ENCODE measurements at regions not wholly inside any gene's neighbourhood (a gene's known extent, or its start where the extent isn't known, plus 50 kb on each side); places are given as distances from the start of the nearest gene placed in this dataset.

- no peak for DNase-seq (ENCODE audit: low read depth)
Measured at GRCh38 chr4:104964410-104965175, 182.1 kb upstream of the TET2 start.

- no peak for DNase-seq (ENCODE audit: low read depth)
Measured at GRCh38 chr4:104966349-104967033, 180.2 kb upstream of the TET2 start.

- DNase-seq (ENCODE audit: low read depth): no peak
Measured at GRCh38 chr4:104967034-104967401, 179.7 kb upstream of the TET2 start.

- DNase-seq (ENCODE audit: low read depth): no peak
Measured at GRCh38 chr4:104969394-104970082, 177.1 kb upstream of the TET2 start.

- no peak for DNase-seq (ENCODE audit: low read depth)
Measured at GRCh38 chr4:104971462-104971861, 175.2 kb upstream of the TET2 start.

GRCh38 chr4:104973708-104974107 is 173.0 kb upstream of the TET2 start:
- DNase-seq (ENCODE audit: low read depth): no peak

- DNase-seq (ENCODE audit: low read depth): no peak
Measured at GRCh38 chr4:104975617-104976016, 171.1 kb upstream of the TET2 start.

GRCh38 chr4:104976262-104976661 is 170.4 kb upstream of the TET2 start:
- no peak for DNase-seq (ENCODE audit: low read depth)

- no peak for DNase-seq (ENCODE audit: low read depth)
Measured at GRCh38 chr4:104979083-104979760, 167.5 kb upstream of the TET2 start.

- DNase-seq (ENCODE audit: low read depth): no peak
Measured at GRCh38 chr4:104983615-104984179, 163.0 kb upstream of the TET2 start.

GRCh38 chr4:104986306-104986705 is 160.4 kb upstream of the TET2 start:
- DNase-seq (ENCODE audit: low read depth): no peak

GRCh38 chr4:104989371-104989770 is 157.3 kb upstream of the TET2 start:
- no peak for DNase-seq (ENCODE audit: low read depth)

- no peak for DNase-seq (ENCODE audit: low read depth)
Measured at GRCh38 chr4:105002278-105002677, 144.4 kb upstream of the TET2 start.

- DNase-seq (ENCODE audit: low read depth): no peak
Measured at GRCh38 chr4:105014234-105014633, 132.4 kb upstream of the TET2 start.

GRCh38 chr4:105014635-105015034 is 132.0 kb upstream of the TET2 start:
- DNase-seq (ENCODE audit: low read depth): no peak

- no peak for DNase-seq (ENCODE audit: low read depth)
Measured at GRCh38 chr4:105015750-105016149, 130.9 kb upstream of the TET2 start.

- no peak for DNase-seq (ENCODE audit: low read depth)
Measured at GRCh38 chr4:105022811-105023667, 123.6 kb upstream of the TET2 start.

- DNase-seq (ENCODE audit: low read depth): no peak
Measured at GRCh38 chr4:105023668-105024055, 123.0 kb upstream of the TET2 start.

GRCh38 chr4:105025263-105026017 is 121.2 kb upstream of the TET2 start:
- no peak for DNase-seq (ENCODE audit: low read depth)

GRCh38 chr4:105036991-105037390 is 109.7 kb upstream of the TET2 start:
- no peak for DNase-seq (ENCODE audit: low read depth)

GRCh38 chr4:105042451-105042850 is 104.2 kb upstream of the TET2 start:
- no peak for DNase-seq (ENCODE audit: low read depth)

Data from activated T-helper 1 cell treated with Interleukin-2 at 50 U/mL for 16 hours (primary cell).